OCI-LY7 (cell line): ENCODE measurements at regions not wholly inside any gene's neighbourhood (a gene's known extent, or its start where the extent isn't known, plus 50 kb on each side); places are given as distances from the start of the nearest gene placed in this dataset.

Experiments used
- EZH2phosphoT487 ChIP-seq: fragments of 200-600 bp; sonication (generic); IDR thresholded peaks from 2 replicates; pipeline ENCODE4 v1.6.1; 2018; ENCODE audit warnings: low read depth, borderline replicate concordance, mild to moderate bottlenecking, mixed run types, antibody characterized with exemption, low read length, moderate library complexity, mixed read lengths
- TF ChIP-seq, protein P1 (sequence below): fragments of 200-600 bp; sonication (generic); conservative IDR thresholded peaks from 2 replicates; pipeline ENCODE4 v1.5.1; 2014; ENCODE audit warnings: mild to moderate bottlenecking, antibody characterized with exemption, low read length, moderate library complexity, mixed read lengths

DNA sequence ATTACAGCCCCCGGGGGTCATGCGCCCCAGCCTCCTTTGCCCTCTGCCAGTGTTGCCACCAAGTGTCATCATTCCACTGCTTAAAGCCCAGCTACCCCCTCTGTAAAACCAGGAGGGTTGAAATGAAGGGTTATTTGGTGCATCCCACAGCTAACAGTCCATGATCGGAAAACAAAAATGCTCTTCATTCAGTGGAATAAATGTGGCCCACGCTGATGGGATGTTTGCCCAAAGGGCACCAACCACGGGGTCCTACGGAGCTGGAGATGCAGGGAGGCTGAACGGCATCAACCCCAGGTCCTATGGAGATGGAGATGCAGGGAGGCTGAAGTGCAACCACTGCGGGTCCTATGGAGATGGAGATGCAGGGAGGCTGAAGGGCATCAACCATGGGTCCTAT is 218.5 kb upstream of the IRX1 start:
- TF ChIP-seq, protein P1, sequence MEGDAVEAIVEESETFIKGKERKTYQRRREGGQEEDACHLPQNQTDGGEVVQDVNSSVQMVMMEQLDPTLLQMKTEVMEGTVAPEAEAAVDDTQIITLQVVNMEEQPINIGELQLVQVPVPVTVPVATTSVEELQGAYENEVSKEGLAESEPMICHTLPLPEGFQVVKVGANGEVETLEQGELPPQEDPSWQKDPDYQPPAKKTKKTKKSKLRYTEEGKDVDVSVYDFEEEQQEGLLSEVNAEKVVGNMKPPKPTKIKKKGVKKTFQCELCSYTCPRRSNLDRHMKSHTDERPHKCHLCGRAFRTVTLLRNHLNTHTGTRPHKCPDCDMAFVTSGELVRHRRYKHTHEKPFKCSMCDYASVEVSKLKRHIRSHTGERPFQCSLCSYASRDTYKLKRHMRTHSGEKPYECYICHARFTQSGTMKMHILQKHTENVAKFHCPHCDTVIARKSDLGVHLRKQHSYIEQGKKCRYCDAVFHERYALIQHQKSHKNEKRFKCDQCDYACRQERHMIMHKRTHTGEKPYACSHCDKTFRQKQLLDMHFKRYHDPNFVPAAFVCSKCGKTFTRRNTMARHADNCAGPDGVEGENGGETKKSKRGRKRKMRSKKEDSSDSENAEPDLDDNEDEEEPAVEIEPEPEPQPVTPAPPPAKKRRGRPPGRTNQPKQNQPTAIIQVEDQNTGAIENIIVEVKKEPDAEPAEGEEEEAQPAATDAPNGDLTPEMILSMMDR, result no peak
- no peak for TF ChIP-seq EZH2phosphoT487
